AG09319 (cell line): ENCODE measurements at regions not wholly inside any gene's neighbourhood (a gene's known extent, or its start where the extent isn't known, plus 50 kb on each side); places are given as distances from the start of the nearest gene placed in this dataset.
A peak's percentile ranks its signal among the peaks of the same experiment; 100 is the strongest.

ENCODE experiments used
- DNase-seq: peaks from one replicate; pipeline ENCODE4 v3.0.0-alpha.2; 2010; ENCODE audit warnings: low read depth; ENCODE audit errors: extremely low read depth
- TF ChIP-seq, protein P1 (sequence below): IDR thresholded peaks from 2 replicates; pipeline ENCODE4 v1.5.1; 2011; ENCODE audit warnings: low read depth, mild to moderate bottlenecking, inconsistent platforms, low read length, moderate library complexity

DNA sequence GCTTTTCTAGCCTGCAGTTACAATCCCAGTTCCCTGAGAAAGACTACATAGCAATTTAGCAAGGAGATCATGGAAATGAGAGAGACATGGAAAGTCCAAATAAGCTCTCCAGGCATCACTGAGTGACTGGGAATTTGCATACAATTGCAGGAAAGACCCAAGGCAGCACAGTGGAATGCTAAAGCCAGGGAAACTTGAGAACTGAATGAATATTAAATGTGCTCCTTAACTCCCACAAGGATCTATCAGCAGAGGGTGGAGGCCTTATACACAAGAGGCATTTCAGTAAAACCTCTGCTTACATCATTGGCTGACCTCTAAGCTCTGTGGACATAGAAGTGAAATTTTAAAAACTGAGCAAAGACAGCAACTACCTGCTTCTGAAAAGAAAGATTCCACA is 355.6 kb upstream of the DAB2 start:
- no peak for DNase-seq
- TF ChIP-seq, protein P1, sequence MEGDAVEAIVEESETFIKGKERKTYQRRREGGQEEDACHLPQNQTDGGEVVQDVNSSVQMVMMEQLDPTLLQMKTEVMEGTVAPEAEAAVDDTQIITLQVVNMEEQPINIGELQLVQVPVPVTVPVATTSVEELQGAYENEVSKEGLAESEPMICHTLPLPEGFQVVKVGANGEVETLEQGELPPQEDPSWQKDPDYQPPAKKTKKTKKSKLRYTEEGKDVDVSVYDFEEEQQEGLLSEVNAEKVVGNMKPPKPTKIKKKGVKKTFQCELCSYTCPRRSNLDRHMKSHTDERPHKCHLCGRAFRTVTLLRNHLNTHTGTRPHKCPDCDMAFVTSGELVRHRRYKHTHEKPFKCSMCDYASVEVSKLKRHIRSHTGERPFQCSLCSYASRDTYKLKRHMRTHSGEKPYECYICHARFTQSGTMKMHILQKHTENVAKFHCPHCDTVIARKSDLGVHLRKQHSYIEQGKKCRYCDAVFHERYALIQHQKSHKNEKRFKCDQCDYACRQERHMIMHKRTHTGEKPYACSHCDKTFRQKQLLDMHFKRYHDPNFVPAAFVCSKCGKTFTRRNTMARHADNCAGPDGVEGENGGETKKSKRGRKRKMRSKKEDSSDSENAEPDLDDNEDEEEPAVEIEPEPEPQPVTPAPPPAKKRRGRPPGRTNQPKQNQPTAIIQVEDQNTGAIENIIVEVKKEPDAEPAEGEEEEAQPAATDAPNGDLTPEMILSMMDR = no peak

DNA sequence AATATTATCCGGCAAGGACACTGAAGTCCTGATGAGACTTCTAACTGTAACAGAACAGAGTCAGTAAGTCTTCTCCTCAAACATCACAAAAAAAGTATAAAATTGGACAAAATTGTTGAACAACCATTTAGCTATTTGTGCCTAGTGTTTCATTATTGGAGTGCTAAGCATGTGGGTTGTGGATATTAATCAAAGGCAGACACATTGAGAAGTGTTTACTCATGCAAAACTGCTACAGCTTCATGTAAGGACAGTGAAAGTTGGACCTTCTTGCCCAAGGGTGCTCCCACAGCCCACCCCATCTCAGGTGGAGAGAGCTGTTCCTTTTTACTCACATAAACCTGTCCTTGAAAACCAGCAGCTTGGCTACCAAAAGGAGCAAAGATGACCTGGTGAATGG is 355.1 kb upstream of the DAB2 start:
- no peak for DNase-seq
- TF ChIP-seq, protein P1 = no peak

GRCh38 chr5:39775797-39776365 is 351.1 kb upstream of the DAB2 start:
- DNase-seq = no peak
- TF ChIP-seq, protein P1 = no peak

- DNase-seq = peak; percentile 58
- TF ChIP-seq, protein P1 = no peak
Measured at GRCh38 chr5:39775086-39775796, 350.5 kb upstream of the DAB2 start.

DNA sequence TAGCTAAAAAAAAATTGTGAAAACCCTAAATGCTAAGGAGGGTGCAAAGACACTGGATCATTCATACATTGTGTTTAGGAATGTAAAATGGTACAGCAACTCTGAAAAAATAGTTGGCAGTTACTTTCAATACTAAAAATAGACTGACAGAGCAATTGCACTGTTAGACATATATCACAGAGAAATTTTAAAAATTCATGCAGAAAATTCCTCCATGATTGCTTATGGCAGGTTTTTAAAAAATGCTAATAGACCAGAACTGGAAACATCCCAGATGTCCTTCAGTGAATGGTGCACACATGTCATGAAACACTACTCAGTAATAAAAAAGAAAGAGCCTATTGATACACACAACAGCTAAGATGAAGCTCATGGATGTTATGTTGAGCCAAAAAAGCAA is 349.8 kb upstream of the DAB2 start:
- TF ChIP-seq, protein P1 = no peak
- no peak for DNase-seq

GRCh38 chr5:39772307-39772706 is 347.5 kb upstream of the DAB2 start:
- no peak for DNase-seq
- TF ChIP-seq, protein P1 = no peak

GRCh38 chr5:39767916-39768315 is 343.1 kb upstream of the DAB2 start:
- no peak for DNase-seq
- TF ChIP-seq, protein P1 = no peak
